ENCODE measurements at regions not wholly inside any gene's neighbourhood (a gene's known extent, or its start where the extent isn't known, plus 50 kb on each side); places are given as distances from the start of the nearest gene placed in this dataset.
A peak's percentile ranks its signal among the peaks of the same experiment; 100 is the strongest.

DNA sequence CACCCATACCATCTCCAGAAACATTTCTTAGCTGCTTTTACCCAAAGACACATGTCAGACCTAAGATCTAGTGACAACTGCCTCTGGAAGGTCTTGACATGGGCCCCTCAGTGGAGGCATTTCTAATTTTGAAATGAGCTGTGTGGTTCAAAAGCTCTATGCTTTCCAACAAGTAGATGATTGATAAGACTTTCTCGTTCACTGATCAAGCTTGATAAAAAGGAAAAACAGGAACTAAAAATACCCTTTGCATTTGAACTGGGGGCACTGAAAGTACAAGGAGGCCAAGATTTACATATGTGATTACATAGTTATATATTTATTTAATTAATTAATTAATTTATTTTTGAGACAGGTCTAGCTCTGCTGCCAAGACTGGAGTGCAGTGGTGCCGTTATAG lies 61.3 kb upstream of the SCOC start:
- Histone ChIP-seq H3K27ac (ENCODE audit: low read depth in 1 of 2, low read length in 1 of 2) (no peak overlapping the region), H3K9ac (ENCODE audit: insufficient read depth in 1 of 2, low read length in 2 of 2) (no peak overlapping the region), H3K9me3 (ENCODE audit: control insufficient read depth in 4 of 4, insufficient read depth in 3 of 4, low read length in 3 of 4) (no peaks in the 10 kb centered on the region), H3K27me3 (ENCODE audit: control insufficient read depth in 3 of 3, insufficient read depth in 3 of 3, low read length in 2 of 3) (no peaks in the 10 kb centered on the region), H3K36me3 (ENCODE audit: control insufficient read depth in 4 of 4, insufficient read depth in 4 of 4, low read length in 4 of 4) (no peaks in the 10 kb centered on the region), H3K4me3 (no peak overlapping the region), H3K4me1 (ENCODE audit: control insufficient read depth in 5 of 5, insufficient read depth in 5 of 5, low read length in 5 of 5) (peaks cover 0 to 6% (median 0%) of the 10 kb centered on the region in 5 donors)
- WGBS, 2 donors, result 56 to 59% methylated on average over 2 of the region's 2 CpGs
- DNase-seq, result no peak
- TF ChIP-seq, protein P1, sequence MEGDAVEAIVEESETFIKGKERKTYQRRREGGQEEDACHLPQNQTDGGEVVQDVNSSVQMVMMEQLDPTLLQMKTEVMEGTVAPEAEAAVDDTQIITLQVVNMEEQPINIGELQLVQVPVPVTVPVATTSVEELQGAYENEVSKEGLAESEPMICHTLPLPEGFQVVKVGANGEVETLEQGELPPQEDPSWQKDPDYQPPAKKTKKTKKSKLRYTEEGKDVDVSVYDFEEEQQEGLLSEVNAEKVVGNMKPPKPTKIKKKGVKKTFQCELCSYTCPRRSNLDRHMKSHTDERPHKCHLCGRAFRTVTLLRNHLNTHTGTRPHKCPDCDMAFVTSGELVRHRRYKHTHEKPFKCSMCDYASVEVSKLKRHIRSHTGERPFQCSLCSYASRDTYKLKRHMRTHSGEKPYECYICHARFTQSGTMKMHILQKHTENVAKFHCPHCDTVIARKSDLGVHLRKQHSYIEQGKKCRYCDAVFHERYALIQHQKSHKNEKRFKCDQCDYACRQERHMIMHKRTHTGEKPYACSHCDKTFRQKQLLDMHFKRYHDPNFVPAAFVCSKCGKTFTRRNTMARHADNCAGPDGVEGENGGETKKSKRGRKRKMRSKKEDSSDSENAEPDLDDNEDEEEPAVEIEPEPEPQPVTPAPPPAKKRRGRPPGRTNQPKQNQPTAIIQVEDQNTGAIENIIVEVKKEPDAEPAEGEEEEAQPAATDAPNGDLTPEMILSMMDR (IDR thresholded peaks at IDR 0.05; ENCODE audit: control extremely low read depth, extremely low read depth), result no peak
- no peak for ATAC-seq (ENCODE audit: insufficient read depth, low FRiP score)

DNA sequence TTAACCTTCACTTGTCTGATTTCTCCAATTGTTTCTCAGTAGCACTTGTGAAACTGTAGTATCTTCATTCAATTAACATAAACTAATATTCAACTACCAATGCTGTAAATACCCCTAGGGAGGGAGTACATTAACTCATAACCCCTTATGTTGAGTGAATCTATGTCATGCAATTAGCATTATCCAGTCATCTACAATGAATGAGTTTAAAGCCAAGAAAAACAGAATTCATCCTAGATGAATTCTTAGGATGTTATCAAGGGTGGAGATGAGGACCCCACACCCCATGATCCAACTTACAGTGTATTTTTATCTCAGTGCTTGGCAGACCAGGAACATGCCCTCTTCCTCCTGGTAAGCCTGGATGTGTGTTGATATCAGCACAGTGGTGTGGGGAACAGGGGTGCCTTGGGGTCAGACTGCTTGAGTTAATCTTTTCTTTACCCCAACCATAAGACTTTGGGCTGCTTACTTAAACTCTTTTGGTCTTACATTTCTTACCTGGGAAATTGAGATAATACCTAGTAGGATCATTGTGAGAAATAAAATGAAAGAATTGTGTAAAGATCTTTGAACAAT lies 62.1 kb upstream of the SCOC start:
- Histone ChIP-seq H3K27ac (ENCODE audit: low read depth in 1 of 2, low read length in 1 of 2) (no peak overlapping the region), H3K36me3 (ENCODE audit: control insufficient read depth in 4 of 4, insufficient read depth in 4 of 4, low read length in 4 of 4) (no peaks in the 10 kb centered on the region), H3K9me3 (ENCODE audit: control insufficient read depth in 4 of 4, insufficient read depth in 3 of 4, low read length in 3 of 4) (no peaks in the 10 kb centered on the region), H3K9ac (ENCODE audit: insufficient read depth in 1 of 2, low read length in 2 of 2) (no peak overlapping the region), H3K27me3 (ENCODE audit: control insufficient read depth in 3 of 3, insufficient read depth in 3 of 3, low read length in 2 of 3) (no peaks in the 10 kb centered on the region), H3K4me3 (no peak overlapping the region), H3K4me1 (ENCODE audit: control insufficient read depth in 5 of 5, insufficient read depth in 5 of 5, low read length in 5 of 5) (peaks cover 0 to 6% (median 0%) of the 10 kb centered on the region in 5 donors)
- TF ChIP-seq, protein P1 (IDR thresholded peaks at IDR 0.05; ENCODE audit: control extremely low read depth, extremely low read depth), result no peak
- no peak for ATAC-seq (ENCODE audit: insufficient read depth, low FRiP score)
- DNase-seq, result no peak

DNA sequence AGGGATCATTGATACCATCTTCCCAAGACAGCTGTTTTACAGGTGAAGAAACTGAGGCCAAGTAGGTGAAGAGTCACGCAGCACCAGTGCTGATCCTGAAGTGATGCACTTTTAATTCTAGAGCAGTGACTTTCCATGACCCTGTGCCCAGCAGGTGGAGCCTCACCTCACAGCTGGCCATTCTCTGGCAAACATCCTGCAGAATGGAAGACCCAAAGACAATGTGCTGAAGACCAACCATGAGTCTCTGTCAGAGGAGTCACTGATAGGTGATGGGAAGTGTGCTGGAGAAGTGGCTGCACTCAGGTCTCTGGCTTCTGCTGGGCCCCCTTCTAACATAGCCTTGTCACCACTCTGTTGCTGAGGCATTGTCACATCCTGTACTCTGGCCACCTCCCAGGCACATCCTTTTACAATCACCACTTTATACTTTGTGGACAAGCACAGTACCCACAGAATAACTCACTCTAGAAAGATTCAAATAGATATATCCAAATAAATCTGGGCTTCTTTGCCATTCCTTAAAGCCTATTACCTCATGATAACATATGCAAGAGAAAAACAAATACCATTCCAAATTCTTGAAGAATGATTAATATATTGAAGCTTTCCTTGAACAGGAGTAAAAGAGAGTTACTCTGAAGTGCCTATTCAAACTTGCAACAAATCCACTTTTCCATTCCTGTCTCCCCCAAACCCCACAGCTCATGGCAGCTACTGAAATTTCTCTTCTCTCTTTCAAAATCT lies 64.1 kb upstream of the SCOC start:
- H3K9me3 ChIP-seq (ENCODE audit: control insufficient read depth in 4 of 4, insufficient read depth in 3 of 4, low read length in 3 of 4), result no peaks in the 10 kb centered on the region
- no peaks in the 10 kb centered on the region for H3K36me3 ChIP-seq (ENCODE audit: control insufficient read depth in 4 of 4, insufficient read depth in 4 of 4, low read length in 4 of 4)
- peaks cover 0 to 6% (median 0%) of the 10 kb centered on the region in 5 donors for H3K4me1 ChIP-seq (ENCODE audit: control insufficient read depth in 5 of 5, insufficient read depth in 5 of 5, low read length in 5 of 5)
- TF ChIP-seq, protein P1 (IDR thresholded peaks at IDR 0.05; ENCODE audit: control extremely low read depth, extremely low read depth), result no peak
- no peaks in the 10 kb centered on the region for H3K27me3 ChIP-seq (ENCODE audit: control insufficient read depth in 3 of 3, insufficient read depth in 3 of 3, low read length in 2 of 3)
- no peak overlapping the region for H3K9ac ChIP-seq (ENCODE audit: insufficient read depth in 1 of 2, low read length in 2 of 2)
- 89 to 95% methylated on average over 1 of the region's 1 CpG for WGBS, 2 donors
- H3K4me3 ChIP-seq, result no peak overlapping the region
- peak overlapping the region in 1 of 2 donors; percentile 82 for H3K27ac ChIP-seq (ENCODE audit: low read depth in 1 of 2, low read length in 1 of 2)
- DNase-seq (no peak), ATAC-seq (ENCODE audit: insufficient read depth, low FRiP score) (no peak)

Data from lung (tissue), 11 donors.